ENCODE measurements at regions not wholly inside any gene's neighbourhood (a gene's known extent, or its start where the extent isn't known, plus 50 kb on each side); places are given as distances from the start of the nearest gene placed in this dataset.

- no peak for TF ChIP-seq CTCF (IDR thresholded peaks at IDR 0.05)
- TF ChIP-seq CHD2 (IDR thresholded peaks at IDR 0.05; ENCODE audit: low read length, partially characterized antibody), result no peak
- TF ChIP-seq RAD21 (IDR thresholded peaks at IDR 0.05; ENCODE audit: low read length), result no peak
- no peak for TF ChIP-seq POLR2AphosphoS5 (IDR thresholded peaks at IDR 0.05; ENCODE audit: low read depth, low read length)
- no peak for TF ChIP-seq TCF12 (IDR thresholded peaks at IDR 0.05)
- TF ChIP-seq REST (IDR thresholded peaks at IDR 0.05; ENCODE audit: low read depth, low read length), result no peak
- no peak for TF ChIP-seq GABPA (IDR thresholded peaks at IDR 0.05; ENCODE audit: low read depth)
- no peak for TF ChIP-seq RXRA (IDR thresholded peaks at IDR 0.05; ENCODE audit: borderline replicate concordance, low read depth)
- no peak for TF ChIP-seq PBX3 (IDR thresholded peaks at IDR 0.05)
- TF ChIP-seq EZH2phosphoT487 (IDR thresholded peaks at IDR 0.05; ENCODE audit: borderline replicate concordance, low read depth), result no peak
- TF ChIP-seq EP300 (IDR thresholded peaks at IDR 0.05; ENCODE audit: borderline replicate concordance in 1 of 2, low read depth in 1 of 2, low read length in 1 of 2), result no peak
- TF ChIP-seq MXI1 (IDR thresholded peaks at IDR 0.05; ENCODE audit: low read depth, low read length), result no peak
- TF ChIP-seq ELF1 (IDR thresholded peaks at IDR 0.05), result no peak
- TF ChIP-seq USF2 (IDR thresholded peaks at IDR 0.05; ENCODE audit: borderline replicate concordance, low read depth, low read length), result no peak
Measured at GRCh38 chr9:134978272-134978671, 60.6 kb upstream of the FCN1 start.
